ENCODE measurements at regions not wholly inside any gene's neighbourhood (a gene's known extent, or its start where the extent isn't known, plus 50 kb on each side); places are given as distances from the start of the nearest gene placed in this dataset.
A peak's percentile ranks its signal among the peaks of the same experiment; 100 is the strongest.

DNA sequence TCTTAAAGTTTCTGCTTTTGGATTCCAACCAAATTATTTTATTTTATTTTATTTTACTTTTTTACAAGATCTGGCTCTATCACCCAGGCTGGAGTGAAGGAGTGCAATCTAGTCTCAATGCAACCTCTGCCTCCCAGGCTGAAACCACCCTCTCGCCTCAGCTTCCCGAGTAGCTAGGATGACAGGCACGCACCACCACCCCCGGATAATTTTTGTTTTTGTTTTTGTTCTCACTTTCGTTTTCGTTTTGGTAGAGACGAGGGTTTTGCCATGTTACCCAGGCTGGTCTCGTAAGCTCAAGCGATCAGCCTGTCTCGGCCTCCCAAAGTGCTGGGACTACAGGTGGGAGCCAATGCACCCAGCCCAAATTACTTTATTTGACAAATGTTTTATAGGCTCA lies 219.8 kb downstream of the ETS1 start:
- TF ChIP-seq, protein P1, sequence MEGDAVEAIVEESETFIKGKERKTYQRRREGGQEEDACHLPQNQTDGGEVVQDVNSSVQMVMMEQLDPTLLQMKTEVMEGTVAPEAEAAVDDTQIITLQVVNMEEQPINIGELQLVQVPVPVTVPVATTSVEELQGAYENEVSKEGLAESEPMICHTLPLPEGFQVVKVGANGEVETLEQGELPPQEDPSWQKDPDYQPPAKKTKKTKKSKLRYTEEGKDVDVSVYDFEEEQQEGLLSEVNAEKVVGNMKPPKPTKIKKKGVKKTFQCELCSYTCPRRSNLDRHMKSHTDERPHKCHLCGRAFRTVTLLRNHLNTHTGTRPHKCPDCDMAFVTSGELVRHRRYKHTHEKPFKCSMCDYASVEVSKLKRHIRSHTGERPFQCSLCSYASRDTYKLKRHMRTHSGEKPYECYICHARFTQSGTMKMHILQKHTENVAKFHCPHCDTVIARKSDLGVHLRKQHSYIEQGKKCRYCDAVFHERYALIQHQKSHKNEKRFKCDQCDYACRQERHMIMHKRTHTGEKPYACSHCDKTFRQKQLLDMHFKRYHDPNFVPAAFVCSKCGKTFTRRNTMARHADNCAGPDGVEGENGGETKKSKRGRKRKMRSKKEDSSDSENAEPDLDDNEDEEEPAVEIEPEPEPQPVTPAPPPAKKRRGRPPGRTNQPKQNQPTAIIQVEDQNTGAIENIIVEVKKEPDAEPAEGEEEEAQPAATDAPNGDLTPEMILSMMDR (IDR thresholded peaks at IDR 0.05; ENCODE audit: insufficient read depth, low read depth, low read length) = no peak
- DNase-seq (ENCODE audit: low read depth) = no peak
- no peak overlapping the region for H3K4me3 ChIP-seq (ENCODE audit: low read depth, low read length)

DNA sequence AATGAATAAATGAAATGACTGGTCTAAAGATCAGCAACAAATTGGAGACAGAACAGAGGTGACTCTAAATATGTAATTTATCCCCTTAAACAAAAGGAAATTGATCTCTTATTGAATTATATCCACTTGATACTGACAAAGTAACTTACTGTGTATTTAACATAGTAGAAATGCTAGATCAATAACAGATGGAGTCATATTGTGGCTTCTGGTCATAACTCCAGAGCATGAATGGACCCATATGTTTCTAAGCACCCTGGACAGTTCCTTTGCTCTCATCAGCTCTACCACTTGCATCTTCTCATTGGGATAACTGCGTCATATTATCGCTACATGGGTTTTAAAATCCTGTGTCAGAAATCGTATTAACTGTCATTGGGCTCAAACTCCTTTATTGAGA lies 222.3 kb downstream of the ETS1 start:
- TF ChIP-seq, protein P1 (IDR thresholded peaks at IDR 0.05; ENCODE audit: insufficient read depth, low read depth, low read length) = no peak
- H3K4me3 ChIP-seq (ENCODE audit: low read depth, low read length) = no peak overlapping the region

DNA sequence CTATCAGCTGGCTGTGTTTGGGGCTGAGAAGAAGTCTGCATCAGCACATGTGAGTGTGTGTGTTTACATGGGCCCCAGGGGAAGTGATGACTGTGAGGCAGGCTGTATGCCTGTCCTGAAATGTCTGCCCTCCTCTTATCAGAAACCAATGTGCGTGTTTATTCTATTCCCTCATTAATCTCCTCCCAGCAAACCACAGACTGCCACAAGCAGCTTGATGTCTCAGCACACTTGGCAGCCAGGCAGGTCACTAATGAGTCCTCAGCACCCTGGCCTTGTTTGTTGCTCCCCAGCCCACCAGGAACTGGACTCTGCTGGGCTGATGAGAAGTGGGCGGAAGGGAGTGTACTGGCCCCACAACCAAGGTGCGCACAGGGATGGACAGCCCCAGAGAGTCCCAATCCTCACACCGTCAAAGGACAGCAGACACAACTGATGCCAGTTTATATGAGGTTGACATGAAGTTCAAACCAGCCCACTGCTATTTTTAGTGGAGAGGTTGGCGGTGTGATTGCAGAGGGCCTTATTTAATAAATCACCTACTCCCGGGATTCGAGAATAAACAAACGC lies 225.8 kb downstream of the ETS1 start:
- TF ChIP-seq, protein P1 (IDR thresholded peaks at IDR 0.05; ENCODE audit: insufficient read depth, low read depth, low read length) = no peak
- DNase-seq (ENCODE audit: low read depth) = peak; percentile 87

More for the DNA sequence above, 222.3 kb downstream of the ETS1 start:
- DNase-seq (ENCODE audit: low read depth) = peak; percentile 73

DNA sequence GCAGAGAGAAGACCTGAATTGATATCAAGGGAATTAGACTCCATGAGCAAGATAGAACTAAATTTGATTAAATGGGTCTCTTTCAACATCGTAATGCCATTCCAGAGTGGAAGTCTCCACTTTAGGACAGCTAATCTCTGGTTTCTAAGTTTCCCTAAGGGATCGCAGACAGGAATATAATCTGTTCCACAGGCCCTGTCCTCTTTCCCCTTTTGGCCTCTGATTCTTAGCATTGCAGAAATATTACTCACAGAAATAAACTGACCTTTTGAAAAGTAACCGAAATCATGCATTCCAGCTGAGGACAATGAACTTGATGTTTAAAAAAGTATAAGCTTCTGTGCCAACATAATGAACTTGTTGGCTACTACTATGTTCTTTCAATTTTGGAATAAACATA lies 227.8 kb downstream of the ETS1 start:
- H3K4me3 ChIP-seq (ENCODE audit: low read depth, low read length) = no peak overlapping the region
- DNase-seq (ENCODE audit: low read depth) = peak; percentile 40
- TF ChIP-seq, protein P1 (IDR thresholded peaks at IDR 0.05; ENCODE audit: insufficient read depth, low read depth, low read length) = no peak

More for the DNA sequence above, 225.8 kb downstream of the ETS1 start:
- no peak overlapping the region for H3K4me3 ChIP-seq (ENCODE audit: low read depth, low read length)

DNA sequence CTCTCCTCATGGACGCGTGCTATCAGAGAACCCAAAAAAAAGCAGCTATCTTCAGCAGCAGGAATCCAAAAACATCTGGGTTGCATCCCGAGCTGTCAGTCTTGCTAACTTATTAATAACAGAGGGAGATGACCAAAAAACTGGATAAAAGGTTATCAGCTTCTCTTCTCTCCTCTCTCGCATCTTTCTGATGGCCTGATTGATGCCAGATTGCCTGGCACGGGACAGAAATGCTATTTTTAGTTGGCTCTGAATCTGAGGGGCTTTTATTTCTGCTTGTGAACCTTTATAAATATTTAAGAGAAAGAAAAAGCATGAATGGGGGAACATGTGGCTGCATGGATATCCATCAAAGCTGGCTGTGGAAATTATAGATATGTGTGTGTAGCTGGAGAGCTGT lies 230.3 kb downstream of the ETS1 start:
- TF ChIP-seq, protein P1 (IDR thresholded peaks at IDR 0.05; ENCODE audit: insufficient read depth, low read depth, low read length) = no peak
- no peak for DNase-seq (ENCODE audit: low read depth)
- no peak overlapping the region for H3K4me3 ChIP-seq (ENCODE audit: low read depth, low read length)

DNA sequence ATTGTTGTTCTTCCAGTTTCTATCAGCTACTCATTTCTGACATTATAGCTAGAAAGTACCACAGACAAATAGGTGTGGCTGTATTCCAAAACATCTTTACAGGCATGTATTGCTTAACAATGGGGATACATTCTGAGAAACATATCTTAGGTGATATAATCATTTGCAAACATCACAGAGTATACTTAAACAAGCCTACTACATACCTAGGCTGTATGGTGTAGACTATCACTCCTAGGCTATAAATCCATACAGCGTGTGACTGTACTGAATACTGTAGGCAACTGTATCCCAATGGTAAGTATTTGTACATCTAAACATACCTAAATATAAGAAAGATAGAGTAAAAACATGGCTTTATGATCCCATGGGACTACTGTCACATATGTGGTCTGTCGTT lies 231.8 kb downstream of the ETS1 start:
- TF ChIP-seq, protein P1 (IDR thresholded peaks at IDR 0.05; ENCODE audit: insufficient read depth, low read depth, low read length) = no peak
- DNase-seq (ENCODE audit: low read depth) = no peak
- H3K4me3 ChIP-seq (ENCODE audit: low read depth, low read length) = no peak overlapping the region

DNA sequence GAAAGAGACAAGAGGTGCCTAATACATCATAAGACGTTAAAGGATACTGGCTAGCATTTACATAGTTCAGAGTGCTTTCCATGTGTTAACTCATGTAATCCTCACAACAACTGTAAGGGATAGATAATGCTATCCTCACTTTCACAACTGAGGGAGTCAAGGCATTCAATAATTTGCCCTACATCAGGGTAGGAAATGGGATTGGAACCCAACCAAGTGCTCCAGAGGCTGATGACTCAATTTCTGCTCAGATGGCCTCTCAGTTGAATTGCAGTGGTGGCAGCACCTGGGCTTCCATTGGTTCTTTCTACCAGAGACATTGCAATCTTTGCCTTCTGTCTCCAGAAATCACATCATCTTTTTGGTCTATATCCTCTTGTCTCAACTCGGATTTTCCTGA lies 232.9 kb downstream of the ETS1 start:
- H3K4me3 ChIP-seq (ENCODE audit: low read depth, low read length) = no peak overlapping the region
- TF ChIP-seq, protein P1 (IDR thresholded peaks at IDR 0.05; ENCODE audit: insufficient read depth, low read depth, low read length) = no peak
- DNase-seq (ENCODE audit: low read depth) = no peak

Measured in fibroblast of villous mesenchyme (primary cell).